Retina (tissue), 1 donor: ENCODE measurements at regions not wholly inside any gene's neighbourhood (a gene's known extent, or its start where the extent isn't known, plus 50 kb on each side); places are given as distances from the start of the nearest gene placed in this dataset.
A peak's percentile ranks its signal among the peaks of the same experiment; 100 is the strongest.
"Not testable (repeated sequence)": the region's sequence is repeated elsewhere in the genome, so short reads cannot be mapped to it uniquely, and the experiment has no call there.

ENCODE experiments used
- DNase-seq: peaks from one replicate; pipeline ENCODE4 v3.0.0-alpha.2; 2016

GRCh38 chrX:115912372-115912897 lies 258.1 kb upstream of the AGTR2 start:
- no peak for DNase-seq

- DNase-seq = no peak
These were observed 257.0 kb upstream of the AGTR2 start for GRCh38 chrX:115913575-115913974.

GRCh38 chrX:115915625-115916024 lies 254.9 kb upstream of the AGTR2 start:
- not testable (repeated sequence) for DNase-seq

- DNase-seq = no peak
These were observed 241.1 kb upstream of the AGTR2 start for GRCh38 chrX:115929480-115929879.

- no peak for DNase-seq
These were observed 234.5 kb upstream of the AGTR2 start for GRCh38 chrX:115936008-115936407.

GRCh38 chrX:115939070-115939469 lies 231.5 kb upstream of the AGTR2 start:
- DNase-seq = no peak

GRCh38 chrX:115939636-115940160 lies 230.8 kb upstream of the AGTR2 start:
- no peak for DNase-seq

GRCh38 chrX:115940348-115940747 lies 230.2 kb upstream of the AGTR2 start:
- DNase-seq = no peak

- DNase-seq = peak; percentile 94
These were observed 229.6 kb upstream of the AGTR2 start for GRCh38 chrX:115940888-115941332.

GRCh38 chrX:115941388-115941787 lies 229.2 kb upstream of the AGTR2 start:
- no peak for DNase-seq

GRCh38 chrX:115946059-115946458 lies 224.5 kb upstream of the AGTR2 start:
- no peak for DNase-seq

GRCh38 chrX:115948018-115948923 lies 222.3 kb upstream of the AGTR2 start:
- peak; percentile 63 for DNase-seq

- peak; percentile 93 for DNase-seq
These were observed 220.4 kb upstream of the AGTR2 start for GRCh38 chrX:115949900-115950822.

GRCh38 chrX:115952417-115953092 lies 218.0 kb upstream of the AGTR2 start:
- no peak for DNase-seq

- peak; percentile 71 for DNase-seq
These were observed 212.6 kb upstream of the AGTR2 start for GRCh38 chrX:115957862-115958490.

- no peak for DNase-seq
These were observed 211.7 kb upstream of the AGTR2 start for GRCh38 chrX:115958687-115959359.

GRCh38 chrX:115960440-115961084 lies 210.0 kb upstream of the AGTR2 start:
- DNase-seq = no peak

- DNase-seq = no peak
These were observed 203.6 kb upstream of the AGTR2 start for GRCh38 chrX:115966920-115967319.

GRCh38 chrX:115968436-115969252 lies 201.9 kb upstream of the AGTR2 start:
- peak; percentile 83 for DNase-seq

- no peak for DNase-seq
These were observed 199.8 kb upstream of the AGTR2 start for GRCh38 chrX:115970718-115971117.
